ENCODE measurements at regions not wholly inside any gene's neighbourhood (a gene's known extent, or its start where the extent isn't known, plus 50 kb on each side); places are given as distances from the start of the nearest gene placed in this dataset.

GRCh38 chr6:88238065-88238464 lies 71.9 kb upstream of the CNR1 start:
- no peak for TF ChIP-seq EZH2 (IDR thresholded peaks at IDR 0.05; ENCODE audit: low read depth, unreplicated experiment)
- peak; percentile 77 to 91 for TF ChIP-seq CTCF (conservative IDR thresholded peaks at IDR 0.05; ENCODE audit: low read depth in 2 of 2)
- TF ChIP-seq JUNB (IDR thresholded peaks at IDR 0.05; ENCODE audit: unreplicated experiment), result no peak
- TF ChIP-seq EZH2phosphoT487 (IDR thresholded peaks at IDR 0.05; ENCODE audit: unreplicated experiment), result no peak
- TF ChIP-seq POLR2AphosphoS5 (IDR thresholded peaks at IDR 0.05; ENCODE audit: low read depth), result no peak
- TF ChIP-seq REST (IDR thresholded peaks at IDR 0.05; ENCODE audit: unreplicated experiment), result no peak
- TF ChIP-seq CREB1 (CRISPR knock-in tag; IDR thresholded peaks at IDR 0.05; ENCODE audit: low read depth), result no peak
- no peak for TF ChIP-seq ETS1 (IDR thresholded peaks at IDR 0.05)
